GM21381 (cell line): ENCODE measurements at regions not wholly inside any gene's neighbourhood (a gene's known extent, or its start where the extent isn't known, plus 50 kb on each side); places are given as distances from the start of the nearest gene placed in this dataset.

ENCODE experiments used
- ATAC-seq: cut with Tn5 transposase; IDR thresholded peaks from one replicate; pipeline ENCODE4 v1.9.1; 2021; ENCODE audit warnings: mild to moderate bottlenecking, moderate library complexity; ENCODE audit not compliant: unreplicated experiment

DNA sequence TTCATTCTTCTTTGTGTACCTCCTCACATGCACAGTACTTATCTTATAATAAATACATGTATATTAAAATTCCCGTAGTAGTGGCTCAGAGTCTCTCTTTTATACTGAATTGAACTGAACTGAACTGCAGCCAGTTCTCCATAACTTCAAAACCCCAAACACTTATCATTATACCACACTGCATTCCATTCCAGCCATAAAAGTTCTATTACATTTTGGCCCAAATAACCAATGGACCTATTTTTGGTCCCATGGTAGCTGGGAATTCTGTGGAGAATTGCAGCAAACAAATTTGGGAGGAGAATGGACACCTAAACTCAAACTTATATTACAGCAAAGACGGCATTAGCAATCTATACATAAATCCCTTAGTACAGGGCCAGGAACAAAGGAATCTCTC is 86.6 kb upstream of the C1orf87 start:
- no peak for ATAC-seq

GRCh38 chr1:60156371-60156770 is 82.8 kb upstream of the C1orf87 start:
- no peak for ATAC-seq

- no peak for ATAC-seq
Measured at GRCh38 chr1:60153961-60154360, 80.4 kb upstream of the C1orf87 start.

- ATAC-seq, result no peak
Measured at GRCh38 chr1:60152891-60153290, 79.3 kb upstream of the C1orf87 start.

DNA sequence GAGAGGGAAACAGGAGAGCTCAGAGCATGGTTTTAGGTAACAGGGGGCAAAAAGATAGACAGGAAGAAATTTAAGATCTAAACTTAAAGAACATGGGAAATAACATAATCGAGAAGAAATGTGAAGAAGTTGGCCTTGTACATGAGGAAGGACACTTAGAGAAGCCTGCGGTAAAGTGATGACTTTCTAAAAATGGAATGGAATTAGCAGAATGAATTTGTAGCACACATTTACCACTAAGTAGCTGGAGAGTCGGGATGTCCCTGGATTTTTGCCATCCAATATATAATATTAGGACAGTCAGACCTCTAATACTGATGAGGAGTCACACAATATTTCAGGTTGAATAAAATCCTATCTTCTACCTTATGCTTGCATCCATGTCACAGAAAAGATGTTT is 77.7 kb upstream of the C1orf87 start:
- no peak for ATAC-seq

DNA sequence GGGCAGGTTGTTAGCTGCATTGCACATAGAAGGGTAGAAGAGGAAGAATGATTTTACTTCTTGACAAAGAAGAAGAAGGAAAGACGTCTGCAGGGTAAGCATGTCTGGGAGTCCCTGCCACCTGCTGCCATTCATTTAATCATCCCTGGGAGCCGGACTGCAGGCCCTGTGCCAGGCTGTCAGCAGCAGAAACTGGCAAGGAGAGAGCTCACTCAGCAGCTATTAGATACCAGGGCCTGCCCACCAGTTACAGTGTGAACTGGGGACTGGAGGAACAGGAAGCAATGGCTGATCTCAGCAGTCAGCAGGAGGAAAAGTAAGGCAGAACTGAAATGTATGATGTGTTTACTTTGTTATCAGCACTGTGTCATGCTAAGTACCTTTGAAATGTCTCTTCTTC is 75.7 kb upstream of the C1orf87 start:
- ATAC-seq, result no peak

DNA sequence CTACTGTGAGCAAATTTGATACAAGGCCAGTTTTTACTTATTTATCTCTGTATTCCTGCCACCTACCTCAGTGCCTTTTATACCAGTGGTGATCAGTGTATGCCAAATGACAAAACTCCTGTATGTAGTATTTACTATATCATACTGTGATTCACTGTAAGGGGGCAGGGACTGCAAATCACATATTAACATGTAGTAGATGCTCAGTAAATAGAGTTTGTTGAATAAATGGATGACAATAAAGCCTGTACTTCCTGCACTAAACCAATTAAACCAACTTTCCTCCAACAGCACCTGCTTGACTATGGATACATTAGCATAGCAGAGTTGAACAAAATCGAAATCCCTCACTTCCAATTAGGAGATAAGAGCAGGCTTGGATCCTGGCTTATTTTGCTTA is 73.3 kb upstream of the C1orf87 start:
- no peak for ATAC-seq

DNA sequence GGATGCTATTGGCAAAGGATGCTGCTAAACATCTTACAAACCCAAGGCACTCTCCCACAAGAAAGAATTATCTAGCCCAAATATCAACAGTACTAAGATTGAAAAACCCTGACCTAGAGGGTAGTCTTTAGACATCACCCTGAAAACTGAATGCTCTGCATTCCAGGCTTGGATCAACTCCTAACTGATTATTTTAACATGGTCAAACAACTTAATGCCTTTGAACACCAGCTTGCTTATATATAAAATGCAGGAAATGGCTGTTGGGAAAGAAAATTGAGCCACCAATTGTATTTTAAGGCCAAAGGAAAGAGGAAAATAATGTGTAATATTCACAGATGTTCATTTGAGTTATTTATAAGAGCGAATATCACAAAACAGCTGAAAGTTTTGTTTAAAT is 72.2 kb upstream of the C1orf87 start:
- no peak for ATAC-seq

DNA sequence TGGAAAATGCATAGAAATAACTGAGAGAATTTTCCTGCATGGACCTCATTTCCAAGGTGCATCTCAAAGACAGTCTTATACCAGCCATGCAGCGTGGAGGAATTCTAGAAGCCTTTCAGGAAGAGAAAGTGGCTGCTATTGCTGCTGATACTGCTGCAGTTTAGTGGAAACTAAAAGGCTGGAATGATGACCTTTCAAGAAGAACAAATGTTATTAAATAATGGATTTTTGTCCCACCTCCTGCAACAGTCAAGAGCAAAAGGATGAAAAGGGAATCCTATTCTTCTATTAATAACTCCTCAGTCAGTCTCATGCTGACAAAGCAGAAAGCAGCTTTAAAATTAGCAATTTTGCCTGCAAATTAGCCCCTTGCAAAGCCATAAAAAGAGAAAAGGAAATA is 68.2 kb upstream of the C1orf87 start:
- ATAC-seq, result no peak

GRCh38 chr1:60141276-60141675 is 67.7 kb upstream of the C1orf87 start:
- no peak for ATAC-seq

- no peak for ATAC-seq
Measured at GRCh38 chr1:60137406-60137805, 63.8 kb upstream of the C1orf87 start.

- ATAC-seq, result no peak
Measured at GRCh38 chr1:60136395-60136794, 62.8 kb upstream of the C1orf87 start.

DNA sequence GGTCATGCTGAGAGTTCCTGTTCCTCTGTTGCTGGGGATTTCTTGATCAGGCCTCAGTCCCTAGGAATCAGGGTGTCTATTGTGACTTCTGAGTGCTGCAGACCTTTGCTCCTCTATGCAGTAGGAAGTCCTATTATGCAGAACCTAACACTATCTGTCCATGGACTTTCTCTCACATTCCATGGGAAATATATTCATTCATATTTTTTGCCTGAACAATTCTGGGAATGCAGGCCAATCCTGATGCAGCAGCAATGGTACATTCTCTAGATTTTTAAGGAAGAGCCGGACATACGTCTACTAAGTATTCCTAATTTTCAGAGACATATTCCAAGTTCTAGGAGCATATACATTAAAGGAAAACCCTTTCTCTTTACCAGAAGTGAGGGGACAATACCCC is 61.1 kb upstream of the C1orf87 start:
- no peak for ATAC-seq

DNA sequence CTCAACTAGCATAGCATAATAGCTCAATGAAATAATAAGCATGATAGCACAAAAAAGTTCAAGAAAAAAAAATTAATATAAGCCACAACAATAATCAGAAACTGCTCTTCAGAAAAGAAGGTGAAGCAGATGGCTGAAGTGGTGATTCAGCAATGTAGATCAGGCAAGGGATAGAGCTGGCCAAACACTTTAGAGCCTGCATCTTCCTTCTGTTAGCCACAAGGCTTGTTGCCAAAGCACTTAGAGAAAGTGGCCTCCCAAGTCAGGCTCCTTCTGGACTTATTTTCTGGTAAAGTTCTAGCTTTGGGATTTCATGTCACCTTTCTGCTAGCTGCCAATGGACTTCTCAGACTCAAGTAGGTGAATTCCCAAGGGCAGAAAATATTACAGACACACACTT is 60.3 kb upstream of the C1orf87 start:
- no peak for ATAC-seq

GRCh38 chr1:60133000-60133673 is 59.6 kb upstream of the C1orf87 start:
- no peak for ATAC-seq

- no peak for ATAC-seq
Measured at GRCh38 chr1:60132108-60132507, 58.5 kb upstream of the C1orf87 start.

DNA sequence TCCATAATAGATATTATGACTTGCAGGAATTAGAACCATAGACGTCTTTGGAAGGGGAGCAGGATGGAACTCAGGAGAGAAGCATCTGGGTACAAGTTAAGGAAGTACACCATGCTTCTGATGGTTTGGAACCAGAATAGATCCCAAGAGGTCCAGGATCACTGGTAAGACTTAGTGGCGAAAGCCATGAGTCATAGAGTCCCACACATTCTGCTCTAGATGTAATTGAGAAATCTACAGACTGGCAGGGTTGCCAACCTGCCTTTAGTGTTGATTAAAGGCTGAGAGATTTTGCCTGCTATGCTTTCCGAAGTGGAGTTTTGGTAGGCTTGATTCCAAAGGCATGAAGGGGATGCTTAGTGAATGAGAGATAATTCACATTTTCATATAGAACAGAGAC is 57.1 kb upstream of the C1orf87 start:
- no peak for ATAC-seq

DNA sequence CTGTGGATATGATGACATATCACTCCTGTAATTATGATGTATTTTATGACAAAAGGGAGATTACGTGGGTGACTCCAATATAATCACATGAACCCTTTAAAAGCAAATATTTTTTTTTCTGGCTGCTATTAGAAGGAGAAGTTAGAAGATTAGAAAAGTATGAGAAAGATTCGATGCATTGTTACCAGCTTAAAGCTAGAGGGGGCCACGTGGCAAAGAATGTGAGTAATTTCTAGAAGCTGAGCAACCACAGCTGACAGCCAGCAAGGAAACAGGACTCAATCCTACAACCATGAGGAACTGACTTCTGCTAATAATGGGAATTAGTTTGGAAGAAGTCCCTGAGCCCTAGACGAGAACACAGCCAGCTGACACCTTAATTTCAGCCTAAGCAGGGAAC is 56.3 kb upstream of the C1orf87 start:
- ATAC-seq, result no peak

- no peak for ATAC-seq
Measured at GRCh38 chr1:60126723-60127122, 53.2 kb upstream of the C1orf87 start.
